GM21381 (cell line): ENCODE measurements at regions not wholly inside any gene's neighbourhood (a gene's known extent, or its start where the extent isn't known, plus 50 kb on each side); places are given as distances from the start of the nearest gene placed in this dataset.

Experiments
- ATAC-seq: cut with Tn5 transposase; IDR thresholded peaks from one replicate; pipeline ENCODE4 v1.9.1; 2021; ENCODE audit warnings: mild to moderate bottlenecking, moderate library complexity; ENCODE audit not compliant: unreplicated experiment

- no peak for ATAC-seq
Observed at GRCh38 chr11:119521551-119521950, 98.6 kb upstream of the THY1 start.

GRCh38 chr11:119520966-119521365 lies 98.0 kb upstream of the THY1 start:
- no peak for ATAC-seq

DNA sequence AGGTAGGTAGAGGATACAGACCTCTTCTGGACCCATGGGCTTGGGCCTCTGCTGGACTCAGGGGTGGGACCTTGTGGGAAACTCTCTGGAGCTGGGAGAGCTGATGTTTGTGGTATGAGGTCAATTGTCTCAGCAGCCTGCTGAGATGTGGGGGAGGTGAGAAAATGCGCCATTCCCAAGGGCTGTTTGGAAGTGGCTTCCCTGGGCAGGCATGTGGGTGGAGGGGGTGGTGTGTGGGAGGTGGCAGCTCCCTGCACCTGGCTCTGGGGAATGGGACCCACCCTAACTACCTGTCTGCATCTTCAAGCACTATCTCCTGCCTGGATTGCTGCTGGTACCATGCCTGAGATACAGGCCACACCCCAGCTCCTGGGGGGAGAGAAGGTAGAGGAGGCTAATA lies 97.4 kb upstream of the THY1 start:
- ATAC-seq, result no peak

DNA sequence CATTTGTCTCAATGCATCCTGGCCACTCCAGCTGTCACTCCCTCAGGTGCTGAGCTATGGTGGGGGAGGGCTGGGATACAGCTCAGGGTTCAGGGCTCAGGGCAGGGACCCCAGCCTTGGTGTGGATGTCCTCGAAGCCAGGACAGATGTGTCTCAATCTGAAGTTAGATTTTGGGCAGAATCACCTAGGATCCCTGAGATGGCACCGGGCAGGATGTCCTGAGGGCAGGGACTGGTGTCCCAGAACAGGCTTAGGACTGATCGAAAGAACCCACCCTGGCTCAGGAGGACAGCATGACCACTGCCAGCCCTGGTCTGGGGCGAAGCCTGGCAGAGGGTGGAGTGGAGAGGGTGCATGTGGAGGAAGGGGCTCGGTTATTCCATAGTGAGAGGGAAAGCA lies 96.8 kb upstream of the THY1 start:
- no peak for ATAC-seq

DNA sequence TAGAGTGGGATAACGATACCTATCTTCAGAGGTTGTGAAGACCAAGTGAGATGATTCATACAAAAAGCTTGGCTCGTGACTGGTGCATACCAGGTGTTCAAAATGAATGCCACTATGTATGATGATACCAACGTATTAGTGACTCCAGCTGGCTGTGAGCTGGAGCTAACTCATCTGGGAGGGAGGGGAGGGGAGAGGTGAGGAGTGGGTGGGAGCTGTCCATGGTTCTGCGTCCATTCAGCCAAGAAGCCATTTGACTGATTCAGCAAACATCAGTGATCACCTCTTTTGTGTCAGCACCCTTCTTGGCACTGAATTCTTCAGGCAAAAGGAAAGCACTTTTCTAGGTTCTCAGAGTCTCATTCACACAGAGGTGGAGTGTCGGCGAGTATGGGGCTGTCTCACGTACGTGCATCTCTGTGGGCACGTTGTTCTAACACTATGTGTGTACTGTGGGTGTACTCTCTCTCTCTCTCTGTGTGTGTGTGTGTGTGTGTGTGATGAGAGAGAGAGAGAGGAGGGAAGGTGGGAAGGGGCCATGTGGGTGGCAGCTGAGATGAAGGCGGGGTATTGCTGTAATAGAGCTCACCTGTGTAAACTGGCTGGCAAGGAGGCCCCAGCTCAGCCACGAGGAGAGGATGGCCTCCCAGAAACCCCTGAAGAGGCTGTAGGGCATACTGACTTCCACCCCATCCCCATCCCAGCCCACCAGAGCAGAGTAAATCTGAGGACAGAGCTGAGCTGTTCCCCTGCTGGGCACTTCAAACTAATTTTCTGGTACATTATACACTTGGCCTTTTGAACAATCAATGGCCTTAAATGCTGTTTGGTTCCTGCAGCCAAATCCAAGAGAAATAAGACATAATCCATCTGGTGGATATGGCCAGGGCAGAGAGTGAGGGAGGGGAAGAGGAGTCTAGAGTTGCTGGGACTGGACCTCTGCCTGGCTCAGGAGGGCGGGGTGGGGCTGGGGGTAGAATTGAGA lies 96.1 kb upstream of the THY1 start:
- ATAC-seq, result no peak

- no peak for ATAC-seq
Observed at GRCh38 chr11:119515771-119516400, 92.9 kb upstream of the THY1 start.

- ATAC-seq, result no peak
Observed at GRCh38 chr11:119513806-119514170, 90.8 kb upstream of the THY1 start.

DNA sequence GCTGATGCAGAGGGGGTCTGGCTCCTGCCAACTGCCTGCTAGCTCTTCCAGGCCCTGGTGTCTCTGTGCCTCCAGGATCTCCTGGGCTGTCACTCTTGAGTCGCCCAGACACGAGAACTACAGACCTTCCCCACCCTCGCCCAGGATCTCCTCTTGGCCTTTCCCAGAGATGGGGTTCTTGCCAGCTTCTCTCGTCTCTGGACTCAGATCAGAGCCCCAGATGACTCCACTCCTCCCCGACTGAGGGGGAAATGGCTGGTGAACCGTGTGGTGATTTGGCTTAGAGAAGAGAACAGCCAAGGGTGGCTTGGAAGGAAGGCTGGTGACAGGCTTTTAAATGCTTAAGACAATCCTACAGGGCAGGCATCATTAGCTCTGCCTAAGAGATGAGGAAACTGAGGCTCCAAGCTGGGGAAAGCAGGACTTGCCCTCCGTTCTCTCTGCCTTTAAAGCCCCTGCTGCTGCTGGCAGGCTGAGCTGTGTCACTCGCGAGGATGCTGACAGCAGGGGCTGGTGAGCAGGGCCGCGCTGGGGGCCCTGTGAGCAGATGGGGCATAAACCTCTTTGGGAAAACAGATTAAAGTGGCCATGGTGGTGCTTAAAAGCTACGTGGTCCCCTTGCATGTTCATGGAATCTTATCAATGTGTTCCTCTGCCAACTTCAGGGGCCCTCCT lies 90.3 kb upstream of the THY1 start:
- no peak for ATAC-seq

DNA sequence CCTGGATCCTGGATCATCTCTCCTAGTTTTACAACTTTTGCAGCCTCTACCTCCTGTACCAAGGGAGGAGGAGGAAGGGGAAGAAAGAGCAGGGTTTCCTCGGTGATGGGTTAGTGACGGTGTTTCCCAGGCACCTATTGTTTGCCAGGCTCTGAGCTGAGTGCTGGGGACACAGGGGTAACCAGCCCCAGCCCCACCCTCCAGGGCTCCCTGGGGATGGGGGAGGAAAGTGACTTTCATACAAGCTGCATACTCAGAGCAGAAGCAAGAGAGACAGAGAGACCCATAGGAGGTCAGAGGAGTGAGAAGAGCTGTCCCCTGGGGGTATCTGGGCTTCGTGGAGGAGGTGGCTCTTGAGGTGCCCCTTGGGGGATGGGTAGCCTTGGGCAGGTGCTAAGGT lies 89.4 kb upstream of the THY1 start:
- ATAC-seq, result no peak

- ATAC-seq, result no peak
Observed at GRCh38 chr11:119511614-119512306, 88.8 kb upstream of the THY1 start.

DNA sequence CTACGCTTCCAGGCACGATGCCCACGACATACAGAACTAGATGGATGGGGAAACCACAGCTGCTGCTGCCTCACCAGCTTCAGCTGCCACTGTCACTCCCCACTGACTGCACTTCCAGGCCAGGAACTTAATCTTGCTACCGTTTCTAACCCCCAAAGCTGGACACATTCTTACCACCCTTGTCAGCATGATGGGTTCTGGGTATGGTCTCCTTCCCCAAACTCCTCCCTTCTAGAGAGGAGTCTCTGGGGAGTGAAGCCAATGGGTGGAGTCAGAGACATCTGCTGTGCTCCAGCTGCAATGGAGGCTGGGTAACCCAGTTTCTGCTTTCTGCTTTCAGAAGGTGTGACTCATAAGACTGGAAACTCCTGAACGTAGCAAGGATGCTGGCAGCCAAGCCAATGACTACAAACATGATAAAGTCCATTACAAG lies 87.0 kb upstream of the THY1 start:
- ATAC-seq, result peak; percentile 86

GRCh38 chr11:119509282-119509841 lies 86.4 kb upstream of the THY1 start:
- ATAC-seq, result no peak

DNA sequence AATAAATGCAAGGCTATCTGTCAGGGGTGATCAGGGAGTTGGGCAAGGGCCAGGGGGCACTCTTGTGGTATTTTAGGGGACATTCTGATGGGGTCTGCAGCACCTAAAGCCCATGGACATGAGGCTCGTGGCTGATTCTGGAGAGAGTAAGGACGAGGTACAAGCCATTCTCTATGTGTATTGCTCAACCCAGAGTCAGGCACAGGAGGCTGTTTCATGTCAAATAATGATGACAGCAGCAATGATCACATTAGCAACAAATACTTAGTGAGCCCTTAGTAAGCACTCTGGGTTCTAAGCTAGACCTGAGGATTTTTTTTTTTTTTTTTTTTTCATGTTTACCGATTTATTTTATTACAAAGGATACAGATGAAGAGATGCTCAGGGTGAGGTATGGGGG lies 83.5 kb upstream of the THY1 start:
- ATAC-seq, result no peak

DNA sequence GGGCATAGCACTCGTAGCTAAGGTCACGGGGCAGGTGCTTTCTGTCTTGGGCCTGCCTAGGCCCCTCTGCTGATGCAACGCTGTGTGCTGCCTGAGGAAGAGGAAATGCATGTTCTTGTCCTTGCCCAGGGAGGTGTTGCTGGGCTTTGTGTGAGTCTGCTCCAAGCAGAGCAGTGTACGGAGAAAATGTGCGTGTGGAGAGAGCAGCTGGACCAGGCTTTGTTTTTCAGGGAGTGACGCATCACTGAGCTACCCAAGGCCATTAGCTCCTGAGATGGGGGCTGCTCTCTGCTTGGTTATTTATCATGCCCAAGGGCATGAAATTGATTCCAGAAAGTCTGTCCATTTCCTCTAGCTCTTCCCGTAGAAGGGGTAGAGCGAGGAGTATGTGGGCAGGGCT lies 82.9 kb upstream of the THY1 start:
- ATAC-seq, result no peak

DNA sequence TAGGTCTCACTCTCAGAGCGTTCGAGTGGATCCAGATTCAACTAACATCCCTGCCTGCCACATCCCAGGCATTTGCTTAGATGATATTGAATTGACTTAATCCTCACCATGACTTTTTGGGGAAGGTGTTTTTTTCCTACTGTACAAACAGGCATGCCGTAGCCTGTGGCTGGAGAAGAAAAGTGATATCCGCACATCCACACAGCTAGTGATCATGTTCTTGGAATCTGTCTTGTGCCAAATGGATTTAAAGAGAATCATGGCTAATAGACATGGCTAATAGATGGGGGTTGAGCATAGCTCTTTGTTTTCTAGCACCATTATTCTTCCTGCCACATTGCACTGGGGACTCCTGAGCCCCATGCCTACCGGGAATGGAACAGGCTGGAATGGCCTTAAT lies 82.1 kb upstream of the THY1 start:
- ATAC-seq, result no peak

GRCh38 chr11:119504371-119504770 lies 81.4 kb upstream of the THY1 start:
- ATAC-seq, result no peak

DNA sequence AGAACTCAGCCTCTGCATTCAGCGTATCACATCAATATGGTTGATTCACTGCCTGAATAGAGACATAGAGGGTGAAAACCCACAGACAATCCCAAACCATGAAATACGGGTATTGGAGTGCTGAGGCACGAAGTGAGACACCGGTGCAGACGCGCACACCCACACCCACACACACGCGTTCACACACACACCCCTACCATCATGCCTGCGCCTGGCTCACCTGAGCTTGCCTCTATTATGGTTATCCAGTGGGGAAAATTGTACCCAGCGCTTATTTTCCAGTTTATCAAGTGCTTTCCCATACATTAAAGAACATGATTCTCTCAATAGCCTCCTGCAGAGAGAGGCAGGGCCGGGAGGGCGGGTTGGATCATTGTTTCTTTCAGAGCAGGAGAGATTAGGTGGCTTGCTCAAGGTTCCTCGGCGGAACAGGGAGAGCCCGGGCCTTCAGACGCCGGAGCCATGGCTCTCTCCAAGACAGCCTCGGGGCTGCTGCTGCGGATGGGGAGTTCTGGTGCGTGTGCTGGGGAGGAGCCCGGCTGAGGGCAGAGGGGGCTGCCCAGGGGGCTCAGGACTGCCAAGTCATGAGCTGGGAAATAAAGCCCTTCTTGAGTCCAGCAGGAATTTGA lies 78.9 kb upstream of the THY1 start:
- no peak for ATAC-seq

- ATAC-seq, result no peak
Observed at GRCh38 chr11:119497717-119498116, 74.7 kb upstream of the THY1 start.

DNA sequence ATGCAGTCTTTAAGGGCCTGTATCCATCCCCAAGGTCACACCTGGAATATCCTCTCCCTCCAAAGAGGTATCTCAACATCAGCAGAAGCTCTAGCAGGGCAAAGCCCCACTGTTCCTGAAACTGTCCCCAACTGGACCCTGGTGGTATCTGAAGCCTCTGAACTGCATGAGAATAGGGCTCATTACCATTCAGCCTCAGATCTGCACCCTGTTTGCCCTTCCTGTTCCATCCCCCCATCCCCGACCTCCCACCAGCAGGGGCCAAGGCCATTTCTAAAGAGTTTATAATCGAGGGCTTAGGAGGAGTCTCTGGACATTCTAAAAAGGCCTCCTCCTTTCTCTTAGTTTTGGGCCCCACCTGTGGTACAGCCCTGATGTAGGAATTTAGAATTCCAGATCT lies 74.0 kb upstream of the THY1 start:
- no peak for ATAC-seq

DNA sequence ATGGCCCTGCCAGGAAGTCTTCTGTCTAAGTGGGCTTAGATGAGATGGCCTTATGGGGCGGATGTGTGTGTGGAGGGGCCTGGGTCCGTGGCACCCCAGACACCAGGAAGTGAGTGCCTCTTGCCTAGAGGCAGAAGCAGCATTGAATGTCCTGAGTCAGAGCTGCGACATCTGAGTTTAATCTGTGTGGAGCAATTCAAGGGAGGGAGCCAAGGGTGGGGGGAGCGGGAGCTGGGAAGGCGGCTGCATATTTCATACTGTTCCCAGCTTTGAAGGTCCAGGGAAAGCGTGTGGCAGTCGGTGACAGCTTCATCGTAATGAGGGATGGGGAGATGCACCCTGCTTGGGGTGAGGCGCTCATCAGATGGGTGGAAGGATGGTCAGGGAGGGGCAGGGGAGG lies 73.5 kb upstream of the THY1 start:
- ATAC-seq, result no peak
